ENCODE measurements at regions not wholly inside any gene's neighbourhood (a gene's known extent, or its start where the extent isn't known, plus 50 kb on each side); places are given as distances from the start of the nearest gene placed in this dataset.

- Histone ChIP-seq H3K27me3 (0 out of 22 replicates have a peak, but pooled peaks cover 0 to 6% (median 0%) of the 10 kb centered on the region in 11 experiments), H3K4me2 (peak overlapping the region in 3 of 11 experiments; percentile 3 to 31 (median 22); a peak in 3 of 22 replicates), H3K36me3 (no peaks in the 10 kb centered on the region), H3K9me3 (replicated peaks in 1 of 11) (peaks cover 0 to 5% (median 0%) of the 10 kb centered on the region in 11 experiments; a peak in 1 of 22 replicates), H3K9ac (no peak overlapping the region), H3K4me1 (peaks cover 0 to 42% (median 0%) of the 10 kb centered on the region in 10 experiments; a peak in 7 of 20 replicates), H4K20me1 (no peaks in the 10 kb centered on the region), H3K4me3 (no peak overlapping the region), H3K27ac (no peak overlapping the region)
- no peak for TF ChIP-seq Cebpa-rat (IDR thresholded peaks at IDR 0.05)
Measured at GRCh38 chr7:17130281-17131059, 168.0 kb upstream of the AHR start.

- Histone ChIP-seq H3K9me3 (replicated peaks in 1 of 11) (peaks cover 0 to 5% (median 0%) of the 10 kb centered on the region in 11 experiments; a peak in 1 of 22 replicates), H3K4me1 (peaks cover 0 to 36% (median 0%) of the 10 kb centered on the region in 10 experiments; a peak in 7 of 20 replicates), H3K27ac (no peak overlapping the region), H4K20me1 (no peaks in the 10 kb centered on the region), H3K4me2 (peak overlapping the region in 3 of 11 experiments; percentile 3 to 31 (median 22); a peak in 2 of 22 replicates), H3K4me3 (no peak overlapping the region), H3K36me3 (no peaks in the 10 kb centered on the region), H3K9ac (no peak overlapping the region), H3K27me3 (0 out of 22 replicates have a peak, but pooled peaks cover 0 to 1% (median 0%) of the 10 kb centered on the region in 11 experiments)
- no peak for TF ChIP-seq Cebpa-rat (IDR thresholded peaks at IDR 0.05)
Measured at GRCh38 chr7:17131060-17131345, 167.4 kb upstream of the AHR start.

DNA sequence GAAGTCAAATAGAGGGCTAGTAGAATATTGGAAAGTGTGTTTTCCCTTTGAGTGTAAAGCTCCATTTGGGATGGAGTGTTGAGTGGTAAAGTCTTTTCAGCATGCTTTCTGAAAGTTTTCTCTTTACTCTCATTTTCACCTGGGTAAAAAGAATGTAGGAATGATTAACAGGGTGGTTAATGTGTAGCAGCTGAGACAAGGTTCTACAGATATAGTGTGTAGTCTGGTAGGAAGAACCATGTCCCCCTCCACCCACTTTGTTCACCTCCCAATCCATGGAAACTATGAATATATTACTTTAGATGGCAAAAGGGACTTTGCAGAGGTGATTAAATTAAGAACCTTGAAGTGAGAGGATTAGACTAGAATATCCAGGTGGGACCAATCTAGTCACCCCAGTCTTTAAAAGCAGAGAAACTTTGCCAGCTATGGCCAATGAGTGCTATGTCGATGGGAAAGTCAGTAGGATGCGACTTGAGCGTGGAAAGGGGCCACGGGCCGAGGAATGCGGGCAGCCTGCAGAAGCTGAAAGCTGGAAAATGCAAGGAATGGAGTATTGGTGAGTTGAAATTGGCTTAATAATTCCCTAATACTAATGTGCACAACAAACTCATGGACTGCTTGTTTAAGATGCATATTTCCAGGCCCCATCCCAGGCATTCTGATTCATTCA is 166.3 kb upstream of the AHR start:
- Histone ChIP-seq H3K27me3 (no peaks in the 10 kb centered on the region), H3K4me2 (no peak overlapping the region), H3K9me3 (replicated peaks in 1 of 11) (peaks cover 0 to 5% (median 0%) of the 10 kb centered on the region in 11 experiments; a peak in 1 of 22 replicates), H3K4me3 (no peak overlapping the region), H3K4me1 (peaks cover 0 to 25% (median 0%) of the 10 kb centered on the region in 10 experiments; a peak in 7 of 20 replicates), H3K27ac (no peak overlapping the region), H3K36me3 (no peaks in the 10 kb centered on the region), H3K9ac (no peak overlapping the region), H4K20me1 (no peaks in the 10 kb centered on the region)
- TF ChIP-seq Cebpa-rat (IDR thresholded peaks at IDR 0.05), result no peak

- H3K9me3 ChIP-seq (replicated peaks in 1 of 11), result peaks cover 0 to 5% (median 0%) of the 10 kb centered on the region in 11 experiments; a peak in 1 of 22 replicates
- no peak for TF ChIP-seq Cebpa-rat (IDR thresholded peaks at IDR 0.05)
- H3K4me3 ChIP-seq, result no peak overlapping the region
- H3K27me3 ChIP-seq, result no peaks in the 10 kb centered on the region
- no peak overlapping the region for H3K9ac ChIP-seq
- no peaks in the 10 kb centered on the region for H3K36me3 ChIP-seq
- H3K27ac ChIP-seq, result no peak overlapping the region
- peaks cover 0 to 21% (median 0%) of the 10 kb centered on the region in 10 experiments; a peak in 7 of 20 replicates for H3K4me1 ChIP-seq
- no peak overlapping the region for H3K4me2 ChIP-seq
- H4K20me1 ChIP-seq, result no peaks in the 10 kb centered on the region
Measured at GRCh38 chr7:17132726-17133125, 165.7 kb upstream of the AHR start.

GRCh38 chr7:17133977-17134376 is 164.5 kb upstream of the AHR start:
- no peak for TF ChIP-seq Cebpa-rat (IDR thresholded peaks at IDR 0.05)
- H3K4me2 ChIP-seq, result no peak overlapping the region
- no peak overlapping the region for H3K9ac ChIP-seq
- H3K27me3 ChIP-seq, result no peaks in the 10 kb centered on the region
- H3K36me3 ChIP-seq, result no peaks in the 10 kb centered on the region
- H3K4me3 ChIP-seq, result no peak overlapping the region
- H3K9me3 ChIP-seq (replicated peaks in 1 of 11), result peaks cover 0 to 2% (median 0%) of the 10 kb centered on the region in 11 experiments; a peak in 1 of 22 replicates
- H3K4me1 ChIP-seq, result peaks cover 0 to 16% (median 0%) of the 10 kb centered on the region in 10 experiments; a peak in 4 of 20 replicates
- no peaks in the 10 kb centered on the region for H4K20me1 ChIP-seq
- H3K27ac ChIP-seq, result no peak overlapping the region

DNA sequence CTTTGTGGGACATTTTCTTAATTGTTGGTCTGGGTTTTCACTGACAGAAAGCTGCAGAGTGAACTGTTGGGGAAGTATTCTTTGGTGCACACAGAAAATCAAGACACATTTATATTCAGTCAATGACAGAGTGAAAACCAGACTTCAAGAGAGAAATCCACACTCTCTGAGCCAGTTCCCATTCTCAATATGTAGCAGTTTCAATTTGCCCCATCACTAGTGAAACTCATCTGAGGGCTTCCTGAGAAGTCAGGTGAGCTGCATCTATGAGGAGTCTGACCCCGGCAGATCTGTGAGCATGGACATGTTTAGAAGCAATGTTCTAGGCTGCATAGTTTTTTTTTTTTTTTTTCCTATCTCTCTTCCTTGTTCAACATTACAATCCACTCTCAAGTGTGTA is 163.7 kb upstream of the AHR start:
- no peak for TF ChIP-seq Cebpa-rat (IDR thresholded peaks at IDR 0.05)
- H3K9me3 ChIP-seq (replicated peaks in 1 of 11), result no peaks in the 10 kb centered on the region
- no peak overlapping the region for H3K4me3 ChIP-seq
- no peaks in the 10 kb centered on the region for H3K27me3 ChIP-seq
- H3K4me2 ChIP-seq, result no peak overlapping the region
- H3K4me1 ChIP-seq, result peaks cover 0 to 16% (median 0%) of the 10 kb centered on the region in 10 experiments; a peak in 5 of 20 replicates
- no peaks in the 10 kb centered on the region for H3K36me3 ChIP-seq
- H3K9ac ChIP-seq, result no peak overlapping the region
- H4K20me1 ChIP-seq, result no peaks in the 10 kb centered on the region
- H3K27ac ChIP-seq, result no peak overlapping the region

DNA sequence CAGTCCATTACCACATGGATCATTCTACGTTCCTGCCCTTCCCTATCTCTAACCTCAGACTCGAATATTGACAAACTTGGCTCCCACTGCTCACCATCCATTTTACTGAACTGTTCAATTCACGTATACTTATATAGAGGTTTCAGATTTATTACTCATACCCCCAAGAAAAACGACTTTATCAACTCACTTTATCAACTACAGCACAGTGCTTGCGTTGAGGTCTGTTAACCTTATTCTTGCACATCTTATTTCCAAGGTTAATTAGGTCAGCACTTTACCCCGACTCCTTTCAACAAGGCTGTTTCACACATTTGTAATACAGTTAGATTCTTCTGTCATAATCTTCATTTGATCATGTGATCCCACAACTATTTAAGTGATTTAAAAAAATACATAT is 162.3 kb upstream of the AHR start:
- peaks cover 0 to 19% (median 0%) of the 10 kb centered on the region in 10 experiments; a peak in 4 of 20 replicates for H3K4me1 ChIP-seq

GRCh38 chr7:17139081-17139480 is 159.4 kb upstream of the AHR start:
- H3K4me3 ChIP-seq, result no peak overlapping the region
- no peaks in the 10 kb centered on the region for H3K9me3 ChIP-seq (replicated peaks in 1 of 11)
- no peaks in the 10 kb centered on the region for H3K27me3 ChIP-seq
- H3K4me1 ChIP-seq, result peaks cover 0 to 41% (median 11%) of the 10 kb centered on the region in 10 experiments; a peak in 11 of 20 replicates
- no peaks in the 10 kb centered on the region for H3K36me3 ChIP-seq
- no peak for TF ChIP-seq Cebpa-rat (IDR thresholded peaks at IDR 0.05)
- H3K27ac ChIP-seq, result no peak overlapping the region
- no peaks in the 10 kb centered on the region for H4K20me1 ChIP-seq
- H3K4me2 ChIP-seq, result no peak overlapping the region
- H3K9ac ChIP-seq, result no peak overlapping the region

More for the DNA sequence above, 162.3 kb upstream of the AHR start:
- H3K4me3 ChIP-seq, result no peak overlapping the region
- no peak overlapping the region for H3K9ac ChIP-seq
- no peak overlapping the region for H3K27ac ChIP-seq
- no peaks in the 10 kb centered on the region for H3K9me3 ChIP-seq (replicated peaks in 1 of 11)
- H3K4me2 ChIP-seq, result no peak overlapping the region
- no peaks in the 10 kb centered on the region for H3K36me3 ChIP-seq
- H3K27me3 ChIP-seq, result no peaks in the 10 kb centered on the region
- H4K20me1 ChIP-seq, result no peaks in the 10 kb centered on the region
- no peak for TF ChIP-seq Cebpa-rat (IDR thresholded peaks at IDR 0.05)

- Histone ChIP-seq H4K20me1 (no peaks in the 10 kb centered on the region), H3K4me3 (no peak overlapping the region), H3K27me3 (no peaks in the 10 kb centered on the region), H3K4me2 (no peak overlapping the region), H3K9ac (no peak overlapping the region), H3K9me3 (replicated peaks in 1 of 11) (no peaks in the 10 kb centered on the region), H3K27ac (no peak overlapping the region), H3K36me3 (no peaks in the 10 kb centered on the region), H3K4me1 (peaks cover 0 to 46% (median 13%) of the 10 kb centered on the region in 10 experiments; a peak in 11 of 20 replicates)
- no peak for TF ChIP-seq Cebpa-rat (IDR thresholded peaks at IDR 0.05)
Measured at GRCh38 chr7:17140406-17140805, 158.0 kb upstream of the AHR start.

All from BLaER1 treated with 17β-estradiol and CSF1 and Interleukin-3, amounts not matched to agents 10 nM and 100 nM (cell line).